Fibroblast of peridontal ligament (primary cell): ENCODE measurements at regions not wholly inside any gene's neighbourhood (a gene's known extent, or its start where the extent isn't known, plus 50 kb on each side); places are given as distances from the start of the nearest gene placed in this dataset.
"Not testable (repeated sequence)": the region's sequence is repeated elsewhere in the genome, so short reads cannot be mapped to it uniquely, and the experiment has no call there.

Experiments used
- DNase-seq: peaks from one replicate; pipeline ENCODE4 v3.0.0-alpha.2; 2010; ENCODE audit errors: extremely low read depth

DNA sequence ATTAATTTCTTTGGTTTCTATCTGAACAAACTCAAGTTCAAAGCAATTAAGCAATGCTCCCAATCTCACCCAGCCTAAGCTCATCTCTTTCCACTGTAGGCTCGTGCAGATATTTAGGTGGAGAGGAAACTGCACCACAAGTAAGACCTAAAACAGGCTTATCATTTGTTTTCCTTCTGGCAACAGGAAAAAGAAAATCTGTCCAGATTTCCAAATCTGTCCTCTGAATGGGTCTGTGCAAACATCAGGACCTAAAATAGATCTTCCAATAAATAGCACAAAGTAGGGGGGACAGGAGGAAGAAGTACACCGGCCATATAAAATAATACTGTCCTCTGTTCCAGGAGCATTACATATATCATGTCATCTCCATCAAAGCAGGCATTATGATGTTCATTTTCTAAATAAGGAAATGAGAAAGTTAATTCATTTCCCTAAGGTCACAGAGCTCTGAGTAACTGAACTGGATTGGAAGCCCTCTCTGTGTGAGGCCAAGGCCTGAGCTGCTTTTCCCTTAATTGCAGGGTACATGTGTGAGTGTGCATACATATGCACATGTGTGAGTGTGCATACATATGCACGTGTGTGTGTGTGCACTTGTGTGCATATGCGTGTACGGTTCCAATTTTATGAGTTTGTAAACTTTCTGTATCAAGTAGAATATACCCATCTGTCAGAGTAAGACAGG lies 92.8 kb upstream of the PARD3 start:
- peak; percentile 39 for DNase-seq

DNA sequence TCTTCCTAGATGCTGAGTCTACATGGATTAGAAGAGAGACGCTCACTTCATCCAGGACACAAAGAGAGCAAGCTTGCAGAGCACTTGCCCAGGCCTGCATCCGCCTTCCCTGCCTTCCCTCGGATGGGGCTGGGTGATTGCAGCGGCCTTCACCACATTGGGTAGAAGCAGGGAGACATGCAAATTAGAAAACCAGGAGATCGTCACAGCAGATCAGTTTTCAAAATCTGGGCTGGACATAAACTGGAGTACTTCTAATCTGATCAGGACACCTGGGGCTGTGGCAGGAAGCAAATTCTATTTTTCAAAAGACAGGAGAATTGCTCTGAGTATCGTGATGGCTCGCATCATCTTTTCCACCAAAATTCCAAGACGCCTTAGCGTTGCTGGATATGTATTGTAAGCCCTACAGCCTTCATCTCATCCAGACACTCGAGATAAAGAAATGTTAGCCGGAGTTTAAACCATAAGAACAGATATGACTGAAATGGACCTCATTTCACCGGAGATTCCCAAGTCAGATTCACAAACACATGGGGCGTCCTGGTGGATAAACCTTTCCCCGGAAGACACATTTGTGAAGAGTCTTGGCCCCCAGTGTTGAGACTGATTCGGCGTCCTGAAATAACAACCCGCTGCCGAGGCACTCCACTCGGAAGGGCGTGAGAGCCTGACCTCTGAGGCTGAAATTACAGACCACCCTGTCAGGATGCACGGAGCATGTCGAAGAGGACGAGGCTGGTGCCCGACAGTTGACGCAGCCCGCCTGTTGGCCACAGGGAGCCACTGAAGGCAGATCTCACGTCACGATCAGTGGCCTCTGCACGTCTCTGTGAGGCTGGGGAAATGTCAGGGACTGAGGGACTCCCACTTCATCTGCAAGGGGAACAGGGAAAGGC lies 91.2 kb upstream of the PARD3 start:
- DNase-seq: no peak

DNA sequence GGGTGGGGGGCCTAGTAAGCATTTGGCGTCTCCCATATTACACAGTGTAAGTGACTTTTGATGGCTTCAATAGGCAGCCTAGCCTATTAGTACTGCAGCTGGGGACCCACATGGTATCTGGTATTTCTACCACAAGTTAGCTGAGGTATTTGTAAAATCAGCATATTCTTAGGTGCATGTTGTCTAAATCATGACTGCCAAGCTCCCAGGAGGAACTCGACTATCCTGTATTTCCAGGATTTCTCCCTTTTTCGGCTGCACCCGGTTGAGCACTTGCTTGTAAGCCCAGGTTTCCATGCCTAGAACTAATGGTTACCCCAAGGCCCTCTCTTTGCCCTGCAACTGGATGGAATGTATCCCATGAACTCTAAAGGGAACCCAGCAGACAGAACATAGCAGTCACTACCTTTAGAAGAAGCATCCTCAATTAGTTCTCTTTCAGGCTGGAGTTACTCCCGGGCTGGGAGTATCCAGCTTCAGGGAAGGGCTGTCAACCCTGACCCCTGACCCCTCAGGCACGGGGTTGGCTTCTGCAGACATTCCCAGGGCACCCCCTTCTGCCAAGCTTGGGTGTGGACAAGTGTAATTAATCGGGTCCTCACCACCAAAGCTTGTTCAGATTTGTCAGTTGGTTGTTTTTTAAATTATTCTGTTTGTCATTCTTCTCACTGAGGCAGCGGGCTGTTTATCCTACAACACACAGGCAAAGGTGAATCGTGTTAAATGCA lies 90.3 kb upstream of the PARD3 start:
- DNase-seq: no peak

DNA sequence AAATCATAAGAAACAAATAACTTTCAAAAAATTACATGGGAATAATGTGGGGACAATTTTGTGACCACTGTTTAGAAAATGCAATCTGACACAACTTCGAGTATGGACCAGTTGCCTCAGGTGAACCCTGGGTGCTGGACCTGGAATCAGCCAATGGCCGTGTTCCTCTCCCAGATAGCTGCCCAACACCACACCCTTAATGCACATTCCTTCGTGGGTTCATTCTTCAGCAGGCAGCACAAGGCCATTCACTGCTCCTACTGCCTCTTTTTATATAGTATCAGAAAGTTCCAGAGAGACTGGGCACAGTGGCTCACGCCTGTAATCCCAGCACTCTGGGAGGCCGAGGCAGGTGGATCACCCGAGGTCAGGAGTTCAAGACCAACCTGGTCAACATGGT lies 89.1 kb upstream of the PARD3 start:
- no peak for DNase-seq

DNA sequence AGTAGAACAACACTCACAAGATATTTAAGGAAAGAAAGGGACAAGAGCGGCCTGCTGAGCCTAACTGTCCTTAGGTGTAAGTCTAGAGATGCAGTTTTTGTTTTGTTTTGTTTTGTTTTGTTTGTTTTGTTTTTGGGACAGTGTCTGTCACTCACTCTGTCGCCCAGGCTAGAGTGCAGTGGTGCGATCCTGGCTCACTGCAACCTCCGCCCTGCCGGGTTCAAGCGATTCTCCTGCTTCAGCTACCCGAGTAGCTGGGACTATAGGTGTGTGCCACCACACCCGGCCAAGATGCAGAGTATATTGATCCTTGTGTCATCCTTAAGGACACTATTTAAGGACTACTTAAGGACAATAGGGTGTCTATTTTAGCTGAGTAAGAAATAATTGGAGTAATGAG lies 84.1 kb upstream of the PARD3 start:
- no peak for DNase-seq

DNA sequence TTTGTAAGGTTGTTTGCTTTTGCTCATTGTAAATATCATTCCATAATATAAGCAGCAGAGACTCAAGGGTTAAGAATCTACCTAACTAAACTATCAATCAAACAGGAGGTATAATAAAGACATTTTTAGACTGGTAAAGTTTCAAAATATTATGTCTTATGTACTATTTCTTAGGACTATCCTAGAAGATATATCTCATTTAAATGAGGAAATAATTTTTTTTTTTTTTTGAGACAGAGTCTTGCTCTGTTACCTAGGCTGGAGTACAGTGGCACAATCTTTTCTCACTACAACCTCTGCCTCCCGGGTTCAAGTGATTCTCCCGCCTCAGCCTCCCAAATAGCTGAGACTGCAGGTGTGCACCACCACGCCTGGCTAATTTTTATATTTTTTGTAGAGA lies 80.9 kb upstream of the PARD3 start:
- DNase-seq: no peak

DNA sequence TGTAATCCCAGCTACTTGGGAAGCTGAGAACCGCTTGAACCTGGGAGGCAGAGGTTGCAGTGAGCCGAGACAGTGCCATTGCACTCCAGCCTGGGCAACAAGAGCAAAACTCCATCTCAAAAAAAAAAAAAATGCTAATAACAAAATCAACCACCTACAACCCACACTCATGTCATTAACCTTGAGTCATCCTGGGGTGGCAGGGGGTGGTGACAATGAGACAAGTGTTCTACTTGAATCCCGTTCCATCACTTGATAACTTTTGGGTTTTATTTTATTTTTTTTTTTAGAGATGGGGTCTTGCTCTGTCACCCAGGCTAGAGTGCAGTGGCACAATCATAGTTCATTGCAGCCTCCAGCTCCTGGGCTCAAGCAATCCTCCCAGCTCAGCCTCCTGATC lies 80.0 kb upstream of the PARD3 start:
- not testable (repeated sequence) for DNase-seq

DNA sequence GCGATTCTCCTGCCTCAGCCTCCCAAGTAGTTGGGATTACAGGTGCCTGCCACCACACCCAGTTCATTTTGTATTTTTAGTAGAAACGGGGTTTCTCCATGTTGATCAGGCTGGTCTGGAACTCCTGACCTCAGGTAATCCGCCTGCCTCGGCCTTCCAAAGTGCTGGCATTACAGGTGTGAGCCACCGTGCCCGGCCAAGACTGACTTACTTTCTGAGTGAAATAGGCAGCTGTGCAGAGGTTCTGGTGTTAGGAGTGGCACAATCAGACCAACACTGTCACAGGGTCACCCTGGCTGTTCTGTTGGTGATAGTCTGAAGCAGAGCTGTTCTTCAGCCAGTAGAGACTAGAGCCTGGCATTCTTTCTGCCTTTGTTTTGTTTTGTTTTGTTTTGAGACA lies 77.4 kb upstream of the PARD3 start:
- not testable (repeated sequence) for DNase-seq

DNA sequence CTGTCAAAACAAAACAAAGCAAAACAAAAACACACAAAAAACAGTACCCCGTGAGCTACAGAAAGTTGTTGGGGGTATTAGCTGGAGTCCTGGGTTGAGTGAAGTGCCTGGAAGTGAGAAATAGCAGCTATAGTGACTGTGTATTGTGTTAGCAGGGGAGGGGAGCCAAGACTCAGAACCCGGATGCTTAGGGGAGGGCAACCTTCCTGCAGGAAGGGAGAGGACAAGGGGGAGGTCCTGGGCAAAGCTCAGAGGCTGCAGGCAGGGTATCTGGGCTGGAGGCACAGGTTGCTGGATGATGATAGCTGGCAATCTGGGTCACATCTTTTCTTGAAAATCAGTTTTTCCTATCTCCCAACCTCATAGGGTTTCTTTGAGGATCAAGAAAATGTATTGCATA lies 75.8 kb upstream of the PARD3 start:
- no peak for DNase-seq

DNA sequence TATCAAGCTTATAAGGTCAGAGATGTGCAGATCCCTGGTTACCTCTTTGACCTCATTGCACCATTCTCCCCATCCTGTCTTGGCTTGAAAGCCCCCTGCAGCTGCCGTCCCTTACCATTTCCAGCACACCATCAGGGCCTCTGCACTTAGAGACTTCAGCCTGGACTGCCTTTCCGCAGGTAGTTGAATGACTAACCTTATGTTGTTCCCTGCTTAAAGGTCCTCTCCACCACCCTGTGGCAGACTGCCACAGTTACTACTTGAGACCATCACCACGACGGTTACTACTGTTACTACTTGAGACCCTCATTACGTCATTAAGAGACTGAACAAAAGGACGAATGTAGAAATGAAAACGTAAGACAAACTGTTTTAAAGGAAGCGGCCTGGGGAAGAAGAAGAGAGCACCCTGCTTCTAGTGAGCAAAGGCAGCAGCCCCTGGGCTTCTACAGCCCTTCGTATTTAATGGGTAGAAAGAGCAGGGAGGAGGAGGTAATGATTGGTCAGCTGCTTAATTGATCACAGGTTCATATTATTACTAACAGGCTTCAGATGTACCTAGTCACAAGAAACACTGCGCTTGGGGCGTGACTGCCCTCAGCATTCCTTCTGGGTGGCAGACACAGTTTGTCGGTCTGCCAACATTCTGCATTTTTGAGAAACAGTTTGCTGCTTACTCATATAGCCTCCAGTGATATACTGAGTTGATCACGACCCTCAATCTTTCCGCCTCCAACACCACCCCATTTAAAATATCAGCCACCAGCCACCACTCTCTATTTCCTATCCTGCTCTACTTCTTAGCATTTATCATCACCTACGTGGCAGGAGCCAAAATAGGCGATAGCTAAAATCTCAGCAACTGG lies 74.1 kb upstream of the PARD3 start:
- DNase-seq: peak; percentile 15

DNA sequence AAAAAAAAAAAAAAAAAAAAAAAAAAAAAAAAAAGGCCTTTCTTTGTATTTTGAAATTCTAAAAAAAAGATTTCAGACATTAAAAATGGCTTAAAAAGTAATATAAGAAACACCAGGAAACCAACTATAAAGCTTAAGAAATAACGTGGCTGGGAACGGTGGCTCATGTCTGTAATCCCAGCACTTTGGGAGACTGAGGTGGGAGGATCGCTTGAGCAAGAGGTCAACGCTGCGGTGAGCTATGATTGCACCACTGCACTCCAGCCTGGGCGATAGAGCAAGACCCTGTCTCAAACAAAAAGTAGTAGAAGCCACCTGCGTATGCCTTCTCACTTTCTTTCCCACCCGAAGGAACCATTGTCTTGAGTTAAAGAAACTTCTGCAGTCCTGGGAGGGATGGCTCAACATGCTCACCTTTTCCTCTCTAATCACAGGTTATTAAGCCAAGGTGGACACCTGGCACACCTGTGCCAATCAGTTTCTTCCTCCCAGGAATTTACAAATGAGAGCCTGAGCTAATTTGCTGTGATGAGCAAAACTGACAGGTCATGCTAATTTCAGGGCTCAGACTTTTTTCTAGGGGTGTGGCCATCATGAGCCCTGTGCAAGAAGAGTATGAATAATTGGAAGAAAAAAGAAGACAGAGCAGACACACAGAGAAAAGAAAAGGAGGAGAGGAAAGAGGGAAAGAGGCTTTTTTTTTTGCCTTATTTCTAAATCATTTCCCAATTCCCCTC lies 72.0 kb upstream of the PARD3 start:
- DNase-seq: no peak

DNA sequence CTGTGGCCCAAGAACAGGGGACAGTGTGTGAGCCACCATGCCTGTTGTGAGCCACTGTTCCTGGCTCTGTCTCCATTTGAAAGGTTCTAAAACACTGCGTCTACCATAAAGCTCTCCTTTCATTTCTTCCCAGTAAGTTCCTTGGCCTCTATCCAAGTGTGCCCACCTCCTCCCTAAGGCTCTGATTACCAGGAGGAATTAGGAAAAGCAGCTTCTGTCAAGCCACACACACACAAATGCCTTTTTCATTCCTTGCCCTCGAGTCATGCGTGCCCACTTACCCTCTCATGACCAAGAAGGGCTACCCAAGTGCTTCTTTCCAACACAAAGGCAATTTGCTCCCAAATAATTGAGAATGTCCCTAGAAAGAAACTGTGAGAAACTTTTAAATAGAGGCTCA lies 70.8 kb upstream of the PARD3 start:
- DNase-seq: no peak

DNA sequence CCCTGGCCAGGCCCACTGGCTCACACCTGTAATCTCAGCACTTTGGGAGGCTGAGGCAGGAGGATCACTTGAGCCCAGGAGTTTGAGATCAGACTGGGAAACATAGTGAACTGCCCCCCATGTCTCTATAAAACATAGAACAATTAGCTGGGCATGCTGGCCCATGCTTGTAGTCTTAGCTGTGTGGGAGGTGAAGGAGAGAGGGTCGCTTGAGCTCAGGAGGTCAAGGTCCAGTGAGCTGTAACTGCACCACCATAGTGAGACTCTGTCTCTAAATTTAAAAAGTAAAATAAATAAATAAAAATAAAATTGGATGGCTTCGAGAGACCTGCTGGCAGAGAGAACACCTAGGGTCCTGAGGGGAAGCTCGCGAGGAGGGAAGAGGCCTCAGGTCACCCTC lies 69.9 kb upstream of the PARD3 start:
- no peak for DNase-seq

DNA sequence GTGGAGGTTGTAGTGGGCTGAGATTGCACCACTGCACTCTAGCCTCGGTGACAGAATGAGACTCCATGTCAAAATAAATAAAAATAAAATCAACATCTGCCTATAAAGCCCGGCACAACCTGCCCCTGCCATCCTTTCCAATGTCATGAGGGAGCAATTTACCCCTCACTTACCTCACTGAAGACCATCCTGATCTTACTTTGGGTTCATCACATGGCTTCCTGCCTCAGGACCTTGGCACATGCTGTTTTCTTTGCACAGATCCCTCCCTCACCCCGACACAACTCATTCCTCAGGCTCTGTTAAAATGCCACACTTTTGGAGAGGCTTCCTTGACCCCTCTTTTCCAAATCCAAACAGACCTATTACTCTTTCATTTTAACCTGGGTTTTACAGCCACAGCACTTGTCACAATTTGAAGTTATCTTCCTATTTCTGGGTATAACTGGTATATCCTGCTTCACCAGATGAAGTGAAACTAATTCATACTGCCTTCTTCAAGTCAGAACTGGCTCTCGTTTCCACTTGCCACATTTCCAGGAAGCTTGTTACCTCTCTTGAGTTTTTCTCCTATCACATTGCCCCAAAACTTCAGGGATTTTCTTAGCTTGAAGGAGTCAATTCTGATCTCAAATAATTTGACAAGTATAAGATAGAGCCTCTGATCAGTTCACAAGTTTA lies 69.3 kb upstream of the PARD3 start:
- no peak for DNase-seq

DNA sequence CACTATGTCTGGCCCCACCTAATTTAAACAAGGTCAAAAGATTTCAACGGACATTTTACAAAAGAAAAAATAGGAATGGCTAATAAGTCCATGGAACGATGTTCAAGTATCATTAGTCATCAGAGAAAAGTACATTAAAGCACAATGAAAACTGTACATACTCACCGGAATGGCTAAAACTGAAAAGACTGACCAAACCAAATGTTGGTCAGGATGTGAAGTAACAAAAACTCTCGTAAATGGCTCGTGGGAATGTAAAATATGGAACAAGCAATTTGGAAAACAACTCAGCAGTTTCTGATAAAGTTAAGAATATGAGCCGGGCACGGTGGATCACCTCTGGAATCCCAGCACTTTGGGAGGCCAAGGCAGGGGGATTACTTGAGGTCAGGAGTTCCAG lies 65.7 kb upstream of the PARD3 start:
- no peak for DNase-seq

DNA sequence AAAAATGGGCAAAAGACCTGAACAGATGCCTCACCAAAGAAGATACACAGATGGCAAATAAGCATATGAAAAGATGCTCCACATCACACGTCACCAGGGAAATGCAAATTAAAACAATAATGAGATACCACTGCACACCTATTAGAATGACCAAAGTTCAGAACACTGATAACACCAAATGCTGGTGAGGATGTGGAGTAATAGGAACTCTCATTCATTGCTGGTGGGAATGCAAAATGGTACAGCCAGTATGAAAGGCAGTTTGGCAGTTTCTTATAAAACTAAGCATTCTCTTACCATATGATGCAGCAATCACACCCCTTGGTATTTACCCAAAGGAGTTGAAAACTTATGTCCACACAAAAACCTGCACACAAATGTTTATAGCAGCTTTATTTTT lies 63.6 kb upstream of the PARD3 start:
- DNase-seq: not testable (repeated sequence)

DNA sequence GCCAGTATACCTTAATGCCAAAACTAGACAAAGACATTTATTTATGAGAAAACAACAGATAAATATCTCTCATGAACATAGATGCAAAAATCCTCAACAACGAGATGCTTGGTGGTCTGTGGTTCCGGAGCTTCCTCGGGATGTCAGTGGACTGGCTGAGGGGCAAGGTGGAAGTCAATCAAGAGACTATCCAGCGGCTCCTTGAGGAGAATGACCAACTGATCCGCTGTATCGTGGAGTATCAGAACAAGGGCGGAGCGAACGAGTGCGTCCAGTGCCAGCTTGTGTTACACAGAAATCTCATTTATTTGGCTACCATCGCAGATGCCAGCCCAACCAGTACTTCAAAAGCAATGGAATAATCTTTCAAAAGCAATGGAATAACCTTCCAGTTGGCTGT lies 60.0 kb upstream of the PARD3 start:
- no peak for DNase-seq

DNA sequence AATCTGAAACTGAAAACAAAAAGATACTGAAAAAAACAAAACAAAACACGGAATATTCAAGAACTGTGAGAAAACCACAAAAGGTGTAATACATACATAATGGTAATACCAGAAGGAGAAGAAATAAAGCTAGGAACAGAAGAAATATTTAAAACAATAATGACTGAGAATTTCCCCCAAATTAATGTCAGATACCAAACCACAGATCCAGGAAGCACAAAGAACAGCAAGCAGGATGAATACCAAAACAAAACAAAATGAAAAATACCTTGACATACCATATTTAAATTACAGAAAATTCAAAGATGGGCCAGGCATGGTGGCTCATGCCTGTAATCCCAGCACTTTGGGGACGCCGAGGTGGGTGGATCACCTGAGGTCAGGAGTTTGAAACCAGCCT lies 57.7 kb upstream of the PARD3 start:
- DNase-seq: no peak

DNA sequence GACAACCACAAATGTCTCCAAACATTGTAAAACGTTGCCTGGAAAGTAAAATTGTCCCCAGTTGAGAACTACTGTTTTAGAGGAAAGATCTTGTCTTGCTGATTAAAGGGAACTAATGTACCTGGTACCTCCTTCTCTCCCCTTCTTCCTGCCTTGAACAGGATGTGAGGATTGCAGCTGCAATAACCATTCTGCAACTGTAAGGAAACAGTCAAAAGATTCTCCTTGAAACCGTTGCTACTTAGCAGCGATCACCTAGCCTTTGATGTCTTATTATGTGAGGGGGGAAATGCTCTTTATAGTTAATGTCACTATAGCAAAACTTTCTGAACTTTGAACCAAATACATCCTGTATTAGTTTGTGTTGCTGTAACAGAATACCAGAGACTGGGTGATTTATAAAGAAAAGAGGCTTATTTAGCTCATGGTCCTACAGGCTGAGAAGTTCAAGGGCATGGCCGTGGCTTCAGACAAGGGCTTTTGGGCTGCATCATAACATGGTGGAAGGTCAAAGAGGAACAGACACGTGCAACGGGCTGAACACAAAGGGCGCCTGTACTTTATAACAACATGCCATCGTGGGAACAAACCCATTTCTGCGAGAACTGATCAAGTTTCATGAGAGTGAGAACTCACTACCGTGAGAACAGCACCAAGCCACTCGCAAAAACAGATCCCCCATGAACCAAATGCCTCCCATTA lies 54.2 kb upstream of the PARD3 start:
- no peak for DNase-seq

DNA sequence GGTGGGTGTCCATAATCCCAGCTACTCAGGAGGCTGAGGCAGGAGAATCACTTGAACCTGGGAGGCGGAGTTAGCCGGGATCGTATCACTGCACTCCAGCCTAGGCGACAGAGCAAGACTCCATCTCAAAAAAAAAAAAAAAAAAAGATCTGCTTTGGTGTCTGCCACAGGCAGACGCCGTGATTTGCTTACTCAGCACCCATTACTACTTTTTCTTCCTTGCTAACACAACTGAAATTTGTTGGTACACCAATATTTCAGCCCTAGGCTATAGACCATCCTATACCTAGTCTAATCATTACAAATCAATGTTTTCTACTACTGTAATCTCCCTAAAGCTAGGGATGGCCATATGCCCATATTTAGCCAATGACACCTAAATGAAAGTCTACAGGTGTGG lies 53.5 kb upstream of the PARD3 start:
- DNase-seq: no peak
